Activated naive CD4-positive, alpha-beta T cell treated with Interleukin-2 at 50 U/mL for 16 hours (primary cell): ENCODE measurements at regions not wholly inside any gene's neighbourhood (a gene's known extent, or its start where the extent isn't known, plus 50 kb on each side); places are given as distances from the start of the nearest gene placed in this dataset.

Experiments used
- DNase-seq: peaks from one replicate; pipeline ENCODE4 v3.0.0-alpha.2; 2020

- no peak for DNase-seq
These were observed 428.8 kb upstream of the C2CD4B start for GRCh38 chr15:62593681-62594399.

GRCh38 chr15:62598217-62598616, 433.1 kb upstream of the C2CD4B start:
- no peak for DNase-seq

GRCh38 chr15:62599791-62600777, 435.0 kb upstream of the C2CD4B start:
- DNase-seq, result no peak

- no peak for DNase-seq
These were observed 436.9 kb upstream of the C2CD4B start for GRCh38 chr15:62601777-62602545.

- no peak for DNase-seq
These were observed 438.7 kb upstream of the C2CD4B start for GRCh38 chr15:62603742-62604141.

GRCh38 chr15:62605282-62605681, 437.3 kb upstream of the TPM1 start:
- no peak for DNase-seq

GRCh38 chr15:62606376-62607113, 436.0 kb upstream of the TPM1 start:
- no peak for DNase-seq

- no peak for DNase-seq
These were observed 435.5 kb upstream of the TPM1 start for GRCh38 chr15:62607114-62607462.

- DNase-seq, result no peak
These were observed 434.9 kb upstream of the TPM1 start for GRCh38 chr15:62607643-62608042.

GRCh38 chr15:62608369-62608768, 434.2 kb upstream of the TPM1 start:
- DNase-seq, result no peak

GRCh38 chr15:62610265-62610869, 432.2 kb upstream of the TPM1 start:
- DNase-seq, result no peak

GRCh38 chr15:62611002-62611401, 431.5 kb upstream of the TPM1 start:
- DNase-seq, result no peak

GRCh38 chr15:62612183-62612733, 430.3 kb upstream of the TPM1 start:
- no peak for DNase-seq

GRCh38 chr15:62612771-62613170, 429.8 kb upstream of the TPM1 start:
- no peak for DNase-seq

- no peak for DNase-seq
These were observed 425.8 kb upstream of the TPM1 start for GRCh38 chr15:62616746-62617145.

GRCh38 chr15:62617741-62618140, 424.8 kb upstream of the TPM1 start:
- no peak for DNase-seq

GRCh38 chr15:62618432-62618831, 424.1 kb upstream of the TPM1 start:
- no peak for DNase-seq

- no peak for DNase-seq
These were observed 423.6 kb upstream of the TPM1 start for GRCh38 chr15:62618846-62619504.

GRCh38 chr15:62619526-62619925, 423.0 kb upstream of the TPM1 start:
- DNase-seq, result no peak

- no peak for DNase-seq
These were observed 419.8 kb upstream of the TPM1 start for GRCh38 chr15:62622775-62623174.
